ENCODE measurements at regions not wholly inside any gene's neighbourhood (a gene's known extent, or its start where the extent isn't known, plus 50 kb on each side); places are given as distances from the start of the nearest gene placed in this dataset.
"Not testable (repeated sequence)": the region's sequence is repeated elsewhere in the genome, so short reads cannot be mapped to it uniquely, and the experiment has no call there.

GRCh38 chr5:50595199-50595598, 71.2 kb upstream of the PARP8 start:
- H3K4me3 ChIP-seq (ENCODE audit: low read depth, low read length): no peak overlapping the region
- H3K9me3 ChIP-seq (ENCODE audit: control insufficient read depth, insufficient read depth, low read depth, low read length): no peaks in the 10 kb centered on the region
- no peaks in the 10 kb centered on the region for H3K4me1 ChIP-seq (ENCODE audit: control insufficient read depth, insufficient read depth, low read length)
- TF ChIP-seq PRDM10 (tag by site-specific recombination; IDR thresholded peaks at IDR 0.05): no peak
- no peak for TF ChIP-seq ZBTB49 (tag by site-specific recombination; IDR thresholded peaks at IDR 0.05; ENCODE audit: low read depth)
- TF ChIP-seq ZNF335 (tag by site-specific recombination; conservative IDR thresholded peaks at IDR 0.05): no peak
- POLR2A ChIA-PET: no interaction called here
- no peak overlapping the region for H3K27ac ChIP-seq (ENCODE audit: extremely low read depth, low read depth, low read length)
- CTCF ChIA-PET: interaction anchor here (0.7 kb wide), 1 partner anchor 1396 kb away, joined by 3 read pairs; no protein-coding TSS in a partner anchor
- no peaks in the 10 kb centered on the region for H3K36me3 ChIP-seq (ENCODE audit: control insufficient read depth in 2 of 2, insufficient read depth in 1 of 2, low read length in 2 of 2)

GRCh38 chr5:50601576-50601975, 64.9 kb upstream of the PARP8 start:
- H3K4me1 ChIP-seq (ENCODE audit: control insufficient read depth, insufficient read depth, low read length); H3K36me3 ChIP-seq (ENCODE audit: control insufficient read depth in 2 of 2, insufficient read depth in 1 of 2, low read length in 2 of 2); H3K27ac ChIP-seq (ENCODE audit: extremely low read depth, low read depth, low read length); H3K4me3 ChIP-seq (ENCODE audit: low read depth, low read length); CTCF ChIA-PET; POLR2A ChIA-PET; H3K9me3 ChIP-seq (ENCODE audit: control insufficient read depth, insufficient read depth, low read depth, low read length): not testable (repeated sequence)

GRCh38 chr5:50606179-50606578, 60.3 kb upstream of the PARP8 start:
- ChIA-PET CTCF (no interaction called here), POLR2A (no interaction called here)
- Histone ChIP-seq H3K4me1 (ENCODE audit: control insufficient read depth, insufficient read depth, low read length) (no peaks in the 10 kb centered on the region), H3K36me3 (ENCODE audit: control insufficient read depth in 2 of 2, insufficient read depth in 1 of 2, low read length in 2 of 2) (no peaks in the 10 kb centered on the region), H3K27ac (ENCODE audit: extremely low read depth, low read depth, low read length) (no peak overlapping the region), H3K4me3 (ENCODE audit: low read depth, low read length) (no peak overlapping the region), H3K9me3 (ENCODE audit: control insufficient read depth, insufficient read depth, low read depth, low read length) (no peaks in the 10 kb centered on the region)
- TF ChIP-seq ZBTB8A (tag by site-specific recombination; IDR thresholded peaks at IDR 0.05): no peak
- peak; percentile 45; the same call in 1 of the 2 replicates for TF ChIP-seq ZBTB20 (tag by site-specific recombination; IDR thresholded peaks at IDR 0.05)

GRCh38 chr5:50607456-50607855, 59.0 kb upstream of the PARP8 start:
- H3K4me3 ChIP-seq (ENCODE audit: low read depth, low read length); H3K27ac ChIP-seq (ENCODE audit: extremely low read depth, low read depth, low read length); H3K4me1 ChIP-seq (ENCODE audit: control insufficient read depth, insufficient read depth, low read length); H3K9me3 ChIP-seq (ENCODE audit: control insufficient read depth, insufficient read depth, low read depth, low read length); CTCF ChIA-PET; H3K36me3 ChIP-seq (ENCODE audit: control insufficient read depth in 2 of 2, insufficient read depth in 1 of 2, low read length in 2 of 2); POLR2A ChIA-PET: not testable (repeated sequence)

- H3K4me1 ChIP-seq (ENCODE audit: control insufficient read depth, insufficient read depth, low read length); CTCF ChIA-PET; H3K27ac ChIP-seq (ENCODE audit: extremely low read depth, low read depth, low read length); H3K36me3 ChIP-seq (ENCODE audit: control insufficient read depth in 2 of 2, insufficient read depth in 1 of 2, low read length in 2 of 2); H3K4me3 ChIP-seq (ENCODE audit: low read depth, low read length); H3K9me3 ChIP-seq (ENCODE audit: control insufficient read depth, insufficient read depth, low read depth, low read length); POLR2A ChIA-PET: not testable (repeated sequence)
Measured at GRCh38 chr5:50607953-50608705, 58.3 kb upstream of the PARP8 start.

GRCh38 chr5:50613057-50613456, 53.4 kb upstream of the PARP8 start:
- H3K36me3 ChIP-seq (ENCODE audit: control insufficient read depth in 2 of 2, insufficient read depth in 1 of 2, low read length in 2 of 2); CTCF ChIA-PET; POLR2A ChIA-PET; H3K4me1 ChIP-seq (ENCODE audit: control insufficient read depth, insufficient read depth, low read length); H3K4me3 ChIP-seq (ENCODE audit: low read depth, low read length); H3K27ac ChIP-seq (ENCODE audit: extremely low read depth, low read depth, low read length); H3K9me3 ChIP-seq (ENCODE audit: control insufficient read depth, insufficient read depth, low read depth, low read length): not testable (repeated sequence)
